CD4-positive, alpha-beta memory T cell (primary cell): ENCODE measurements at regions not wholly inside any gene's neighbourhood (a gene's known extent, or its start where the extent isn't known, plus 50 kb on each side); places are given as distances from the start of the nearest gene placed in this dataset.
"Not testable (repeated sequence)": the region's sequence is repeated elsewhere in the genome, so short reads cannot be mapped to it uniquely, and the experiment has no call there.

Experiments
- CTCF ChIA-PET: fragments of 350-600 bp; sonication (Branson Sonifier 250); formaldehyde crosslinking; loops from one replicate; lab custom pipeline; 2021; ENCODE audit warnings: inconsistent platforms; ENCODE audit not compliant: partially characterized antibody; lab: Charles Lee
- POLR2A ChIA-PET: fragments of 350-600 bp; sonication (Branson Sonifier 250); formaldehyde crosslinking; loops from one replicate; lab custom pipeline; 2021; ENCODE audit not compliant: partially characterized antibody; lab: Charles Lee
- DNase-seq, 5 donors: peaks; one replicate each; pipeline versions ENCODE4 v3.0.0 to v3.0.0-alpha.2; 2020 to 2022; ENCODE audit warnings: mixed read lengths in 1 of 5
- H3K27ac ChIP-seq: one replicate; pipeline ENCODE4 v1.7.0; 2013; ENCODE audit warnings: low read depth, low read length
- H3K27me3 ChIP-seq: 2 replicates; pipeline ENCODE4 v1.7.0; 2013; ENCODE audit warnings: mild to moderate bottlenecking, low read length, moderate library complexity; ENCODE audit not compliant: insufficient read depth
- H3K36me3 ChIP-seq: 2 replicates; pipeline ENCODE4 v1.7.0; 2013; ENCODE audit warnings: mild to moderate bottlenecking, low read length, moderate library complexity; ENCODE audit not compliant: insufficient read depth
- H3K4me1 ChIP-seq: 2 replicates; pipeline ENCODE4 v1.7.0; 2013; ENCODE audit warnings: mild to moderate bottlenecking, low read length, moderate library complexity; ENCODE audit not compliant: insufficient read depth
- H3K4me3 ChIP-seq, 2 donors: one replicate each; pipeline ENCODE4 v1.7.0; 2013; ENCODE audit warnings: low read length in 2 of 2, mild to moderate bottlenecking in 1 of 2
- H3K9me3 ChIP-seq, 2 donors: one replicate each; pipeline ENCODE4 v1.7.0; 2013; ENCODE audit warnings: low read length in 2 of 2, control low read depth in 1 of 2; ENCODE audit not compliant: control insufficient read depth in 1 of 2
- H3K27ac Mint-ChIP-seq, 7 donors: one replicate each; pipeline ENCODE4 v1.8.0; 2020 to 2021; ENCODE audit warnings: mixed read lengths in 7 of 7, mild to moderate bottlenecking in 6 of 7, inconsistent platforms in 3 of 7, moderate library complexity in 3 of 7
- H3K27me3 Mint-ChIP-seq, 2 donors: one replicate each; pipeline ENCODE4 v1.8.0; 2020 to 2021; ENCODE audit warnings: mixed read lengths in 2 of 2
- H3K36me3 Mint-ChIP-seq, 2 donors: one replicate each; pipeline ENCODE4 v1.8.0; 2020 to 2021; ENCODE audit warnings: mixed read lengths in 2 of 2, inconsistent platforms in 1 of 2, mild to moderate bottlenecking in 1 of 2
- H3K4me1 Mint-ChIP-seq, 4 donors: one replicate each; pipeline ENCODE4 v1.8.0; 2020 to 2021; ENCODE audit warnings: mixed read lengths in 4 of 4, mild to moderate bottlenecking in 1 of 4
- H3K4me3 Mint-ChIP-seq, 8 donors: one replicate each; pipeline ENCODE4 v1.8.0; 2020 to 2021; ENCODE audit warnings: mixed read lengths in 8 of 8, mild to moderate bottlenecking in 7 of 8, moderate library complexity in 6 of 8, inconsistent platforms in 3 of 8
- H3K9me3 Mint-ChIP-seq, 8 donors: one replicate each; pipeline ENCODE4 v1.8.0; 2020 to 2021; ENCODE audit warnings: mixed read lengths in 8 of 8, mild to moderate bottlenecking in 5 of 8, inconsistent platforms in 3 of 8, moderate library complexity in 1 of 8
- intact Hi-C: fragments of 100-400 bp; cut with micrococcal nuclease; formaldehyde crosslinking; loops from one replicate; pipeline ENCODE4 v1.15.1; 2023

DNA sequence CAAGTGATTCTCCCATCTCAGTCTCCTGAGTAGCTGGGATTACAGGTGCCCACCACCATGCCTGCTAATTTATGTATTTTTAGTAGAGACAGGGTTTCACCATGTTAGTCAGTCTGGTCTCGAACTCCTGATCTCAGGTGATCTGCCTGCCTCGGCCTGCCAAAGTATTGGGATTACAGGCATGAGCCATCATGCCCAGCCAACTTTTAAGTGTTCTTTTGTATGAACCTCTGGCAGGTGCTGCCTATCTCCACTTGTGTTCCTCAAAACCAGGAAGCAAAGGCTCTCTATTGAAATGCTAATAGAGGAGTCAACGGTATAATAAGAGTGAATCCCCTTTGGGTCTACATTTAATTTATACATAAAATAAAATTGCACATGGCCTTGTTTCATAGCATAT is 1212.0 kb downstream of the VRK1 start:
- H3K4me3 ChIP-seq, H3K9me3 ChIP-seq, H3K9me3 Mint-ChIP-seq, H3K27ac ChIP-seq, H3K4me3 Mint-ChIP-seq, H3K27me3 Mint-ChIP-seq, H3K36me3 Mint-ChIP-seq, DNase-seq, intact Hi-C loops, H3K27ac Mint-ChIP-seq, POLR2A ChIA-PET, H3K36me3 ChIP-seq, H3K27me3 ChIP-seq: not testable (repeated sequence)
- CTCF ChIA-PET, result interaction anchor here (1.4 kb wide), 1 partner anchor 12 kb away, joined by 5 read pairs; no protein-coding TSS in a partner anchor
- H3K4me1 Mint-ChIP-seq, result peaks cover 11 to 29% (median 14%) of the 10 kb centered on the region in 4 donors
- peaks cover 13% of the 10 kb centered on the region for H3K4me1 ChIP-seq

DNA sequence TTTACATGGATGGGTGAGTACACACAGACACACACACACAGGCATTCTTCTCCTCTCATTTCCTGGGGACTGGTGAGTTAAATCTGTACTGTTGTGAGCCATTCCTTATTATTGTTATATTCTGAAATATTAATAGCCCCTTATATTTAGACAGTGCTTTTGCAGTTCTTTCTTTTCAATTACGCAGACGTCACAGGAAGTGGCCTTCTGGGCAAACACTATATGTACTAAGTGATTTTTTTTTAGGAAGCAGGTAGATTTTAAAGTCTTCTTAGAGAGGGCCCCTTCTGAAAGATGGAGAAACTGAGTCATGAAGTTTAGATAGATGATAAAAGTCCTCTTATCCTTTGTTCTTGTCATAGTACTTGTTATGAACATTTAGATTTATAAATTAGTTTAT is 1213.6 kb downstream of the VRK1 start:
- intact Hi-C loops, result no loop called here
- Mint-ChIP-seq H3K36me3 (no peaks in the 10 kb centered on the region), H3K9me3 (no peaks in the 10 kb centered on the region), H3K27me3 (no peaks in the 10 kb centered on the region), H3K4me3 (peak overlapping the region in 3 of 8 donors; percentile 21 to 51 (median 28)), H3K27ac (peak overlapping the region in 1 of 7 donors; percentile 43), H3K4me1 (peaks cover 22 to 44% (median 28%) of the 10 kb centered on the region in 4 donors)
- Histone ChIP-seq H3K27ac (no peak overlapping the region), H3K27me3 (no peaks in the 10 kb centered on the region), H3K4me1 (peaks cover 29% of the 10 kb centered on the region), H3K9me3 (no peaks in the 10 kb centered on the region), H3K36me3 (no peaks in the 10 kb centered on the region), H3K4me3 (no peak overlapping the region)
- DNase-seq, result no peak
- CTCF ChIA-PET, result interaction anchor here (1.5 to 1.6 kb wide), 2 partner anchors 14 to 33 kb away, joined by 5 read pairs; no protein-coding TSS in a partner anchor
- POLR2A ChIA-PET, result interaction anchor here (1.5 kb wide), 1 partner anchor 37 kb away, joined by 3 read pairs; no protein-coding TSS in a partner anchor

DNA sequence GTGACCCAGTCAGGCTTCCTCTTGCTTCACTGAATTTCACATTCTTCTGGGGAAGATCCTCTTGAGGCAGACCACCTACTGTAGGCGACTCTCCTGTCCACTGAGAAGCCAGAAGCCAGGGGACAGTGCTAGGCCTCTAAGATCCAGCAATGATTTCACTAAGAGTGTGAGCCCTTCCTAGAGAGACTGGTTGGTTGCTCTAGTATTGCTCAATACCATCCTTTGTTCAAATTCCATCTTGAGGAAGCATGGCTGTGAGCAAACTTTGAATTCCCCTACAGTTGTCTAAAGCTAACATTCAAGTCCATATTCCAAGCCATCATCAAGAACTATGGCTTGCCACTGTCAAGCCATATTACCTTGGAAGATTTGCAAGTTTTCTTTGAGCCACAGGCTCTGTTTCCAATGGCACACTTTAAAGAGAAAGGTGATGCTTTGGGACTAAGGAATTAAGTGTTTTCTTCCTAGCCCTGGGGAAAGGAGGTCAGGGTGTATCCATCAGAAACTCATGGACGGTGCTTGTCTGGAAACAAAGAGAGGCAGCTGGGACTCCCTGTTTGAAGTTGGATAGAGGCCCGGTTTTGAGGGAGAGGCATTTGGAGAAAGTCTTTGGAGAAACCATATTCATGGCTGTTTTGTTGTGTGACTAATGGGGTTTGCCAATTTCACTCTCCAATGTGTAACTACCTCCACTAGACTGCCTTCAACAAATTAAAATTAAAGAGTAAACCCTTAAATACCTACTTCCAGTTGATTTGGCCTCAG is 1217.9 kb downstream of the VRK1 start:
- Histone ChIP-seq H3K4me3 (no peak overlapping the region), H3K4me1 (peaks cover 70% of the 10 kb centered on the region), H3K27me3 (no peaks in the 10 kb centered on the region), H3K9me3 (no peaks in the 10 kb centered on the region), H3K36me3 (no peaks in the 10 kb centered on the region), H3K27ac (no peak overlapping the region)
- peak overlapping the region in 3 of 8 donors; percentile 6 to 57 (median 31) for H3K4me3 Mint-ChIP-seq
- intact Hi-C loops, result no loop called here
- no peak for DNase-seq
- no peaks in the 10 kb centered on the region for H3K9me3 Mint-ChIP-seq
- H3K27me3 Mint-ChIP-seq, result no peaks in the 10 kb centered on the region
- no peaks in the 10 kb centered on the region for H3K36me3 Mint-ChIP-seq
- POLR2A ChIA-PET, result interaction anchor here (1.0 to 2.0 kb wide), 2 partner anchors 23 to 37 kb away, joined by 3 to 9 read pairs; no protein-coding TSS in a partner anchor
- peak overlapping the region in 1 of 7 donors; percentile 26 for H3K27ac Mint-ChIP-seq
- CTCF ChIA-PET, result interaction anchor here (0.7 kb wide), 1 partner anchor 37 kb away, joined by 3 read pairs; no protein-coding TSS in a partner anchor
- peaks cover 51 to 78% (median 57%) of the 10 kb centered on the region in 4 donors for H3K4me1 Mint-ChIP-seq

DNA sequence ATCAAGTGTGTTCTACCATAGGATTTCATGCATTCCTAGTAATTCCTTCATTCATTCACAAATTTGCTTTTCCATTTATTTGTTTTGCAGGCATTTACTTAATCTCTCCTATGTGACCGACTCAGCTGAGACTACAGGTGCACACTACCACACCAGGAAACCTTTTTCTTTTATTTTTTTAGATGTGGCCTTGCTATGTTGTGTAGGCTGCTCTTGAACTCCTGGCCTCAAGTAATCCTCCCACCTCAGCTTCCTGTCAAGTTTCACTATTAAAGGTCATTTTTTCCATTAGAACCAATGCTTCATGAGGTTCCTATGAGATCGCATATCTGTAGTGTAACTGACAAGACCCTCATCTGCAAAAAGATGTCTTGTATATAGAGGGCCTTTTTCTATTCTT is 1218.7 kb downstream of the VRK1 start:
- Mint-ChIP-seq H3K27ac (peak overlapping the region; percentile 18 to 72 (median 58)), H3K36me3 (no peaks in the 10 kb centered on the region), H3K4me3 (peak overlapping the region in 6 of 8 donors; percentile 29 to 60 (median 54)), H3K27me3 (no peaks in the 10 kb centered on the region), H3K4me1 (peaks cover 47 to 77% (median 56%) of the 10 kb centered on the region in 4 donors), H3K9me3 (no peaks in the 10 kb centered on the region)
- no peaks in the 10 kb centered on the region for H3K9me3 ChIP-seq
- no peaks in the 10 kb centered on the region for H3K36me3 ChIP-seq
- ChIA-PET POLR2A (interaction anchor here (0.6 to 2.0 kb wide), 4 partner anchors 8 to 38 kb away, joined by 3 to 9 read pairs (median 3); no protein-coding TSS in a partner anchor), CTCF (interaction anchor here (0.7 kb wide), 1 partner anchor 38 kb away, joined by 3 read pairs; no protein-coding TSS in a partner anchor)
- H3K4me1 ChIP-seq, result peaks cover 70% of the 10 kb centered on the region
- no peak overlapping the region for H3K27ac ChIP-seq
- H3K27me3 ChIP-seq, result no peaks in the 10 kb centered on the region
- no peak overlapping the region for H3K4me3 ChIP-seq
- DNase-seq, result peak in 1 of 5 donors; percentile 14
- intact Hi-C loops, result no loop called here

DNA sequence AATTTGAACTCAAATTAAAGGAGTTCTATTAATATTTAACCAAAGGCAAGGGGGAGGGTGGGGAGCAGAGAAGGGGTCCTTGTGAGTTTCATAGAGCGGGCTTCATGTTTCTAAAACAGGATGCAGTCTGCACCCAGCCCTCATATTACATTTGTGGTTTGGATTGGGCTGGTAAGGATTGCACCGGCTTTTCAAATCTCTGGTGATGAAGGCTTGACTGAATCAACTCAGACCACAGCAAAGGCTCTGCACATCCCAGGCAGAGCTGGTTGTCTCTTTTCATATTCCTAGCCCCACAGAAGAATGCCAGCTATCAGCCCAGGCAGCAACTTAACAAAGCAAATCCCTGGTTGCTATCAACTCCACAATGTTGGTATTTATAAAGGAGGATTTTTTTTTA is 1221.4 kb downstream of the VRK1 start:
- POLR2A ChIA-PET, result interaction anchor here (1.0 to 1.5 kb wide), 2 partner anchors 41 to 315 kb away, joined by 3 read pairs; no protein-coding TSS in a partner anchor
- H3K27me3 Mint-ChIP-seq, result no peaks in the 10 kb centered on the region
- no peaks in the 10 kb centered on the region for H3K9me3 Mint-ChIP-seq
- Histone ChIP-seq H3K4me3 (no peak overlapping the region), H3K36me3 (no peaks in the 10 kb centered on the region), H3K4me1 (peaks cover 62% of the 10 kb centered on the region), H3K27me3 (no peaks in the 10 kb centered on the region), H3K9me3 (no peaks in the 10 kb centered on the region), H3K27ac (no peak overlapping the region)
- CTCF ChIA-PET, result no interaction called here
- H3K4me3 Mint-ChIP-seq, result peak overlapping the region in 4 of 8 donors; percentile 4 to 63 (median 13)
- peak in 4 of 5 donors; percentile 55 to 65 (median 56) for DNase-seq
- peaks cover 47 to 67% (median 53%) of the 10 kb centered on the region in 4 donors for H3K4me1 Mint-ChIP-seq
- intact Hi-C loops, result loop anchor here (1.0 kb wide), 1 partner anchor 40 kb away; no protein-coding TSS in a partner anchor
- H3K27ac Mint-ChIP-seq, result peak overlapping the region in 4 of 7 donors; percentile 1 to 63 (median 43)
- H3K36me3 Mint-ChIP-seq, result no peaks in the 10 kb centered on the region

DNA sequence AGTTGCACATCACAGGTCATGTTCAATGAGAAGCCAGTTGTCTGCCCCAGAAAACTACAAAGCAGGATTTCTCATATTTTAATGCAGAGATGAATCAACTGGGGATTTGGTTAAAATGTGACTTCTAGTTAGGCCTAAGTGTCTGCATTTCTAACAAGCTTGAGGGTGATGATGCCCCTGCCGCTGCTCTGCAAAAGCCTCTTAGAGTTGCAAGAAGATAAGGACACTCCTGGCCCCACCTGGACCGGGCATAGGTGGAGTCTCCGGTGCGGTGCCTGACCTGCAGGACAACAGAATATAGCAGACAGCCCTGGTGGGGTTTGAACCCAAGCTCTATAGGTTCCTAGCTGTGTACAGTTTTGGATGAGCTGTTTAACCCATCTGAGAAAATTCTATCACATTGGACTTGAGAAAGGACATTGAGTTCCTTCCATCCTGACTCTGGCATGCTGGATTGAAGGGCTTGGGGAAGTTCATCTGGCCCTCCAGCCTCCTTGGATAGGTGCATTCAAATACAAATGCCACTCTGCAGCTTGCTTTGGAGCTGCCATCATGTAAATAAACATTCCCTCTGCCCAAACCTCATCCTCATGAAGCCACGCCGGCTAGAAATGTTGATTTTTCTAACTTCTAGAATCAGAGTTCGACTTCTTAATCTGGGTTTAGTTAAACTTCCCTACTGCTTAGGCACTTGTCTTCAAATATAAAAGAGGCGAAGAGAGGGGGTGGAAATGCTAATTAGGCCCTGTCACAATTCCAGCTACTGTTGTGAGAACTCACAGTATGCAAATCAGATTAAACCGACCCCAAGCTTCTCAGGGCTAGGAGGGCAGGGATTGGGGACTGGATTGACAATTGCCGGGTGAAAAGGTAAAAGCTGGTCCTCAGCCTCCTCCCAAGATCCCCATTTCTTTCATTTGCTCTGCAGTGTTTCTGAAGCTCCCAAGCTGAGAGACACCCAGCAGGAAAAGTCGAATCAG is 1225.6 kb downstream of the VRK1 start:
- no peak overlapping the region for H3K27ac ChIP-seq

More for the DNA sequence above, 1225.6 kb downstream of the VRK1 start:
- H3K27ac Mint-ChIP-seq, result no peak overlapping the region
- POLR2A ChIA-PET, result interaction anchor here (0.6 kb wide), 1 partner anchor 173 kb away, joined by 3 read pairs; no protein-coding TSS in a partner anchor
- intact Hi-C loops, result no loop called here
- H3K36me3 ChIP-seq, result no peaks in the 10 kb centered on the region
- H3K9me3 Mint-ChIP-seq, result peaks cover 0 to 3% (median 0%) of the 10 kb centered on the region in 8 donors
- H3K27me3 ChIP-seq, result no peaks in the 10 kb centered on the region
- H3K4me3 Mint-ChIP-seq, result no peak overlapping the region
- CTCF ChIA-PET, result no interaction called here
- H3K4me3 ChIP-seq, result no peak overlapping the region
- DNase-seq, result no peak
- H3K4me1 ChIP-seq, result peaks cover 20% of the 10 kb centered on the region
- peaks cover 13 to 28% (median 19%) of the 10 kb centered on the region in 4 donors for H3K4me1 Mint-ChIP-seq
- no peaks in the 10 kb centered on the region for H3K27me3 Mint-ChIP-seq
- H3K9me3 ChIP-seq, result no peaks in the 10 kb centered on the region
- H3K36me3 Mint-ChIP-seq, result no peaks in the 10 kb centered on the region
